Hepatic stellate cell (primary cell): ENCODE measurements at regions not wholly inside any gene's neighbourhood (a gene's known extent, or its start where the extent isn't known, plus 50 kb on each side); places are given as distances from the start of the nearest gene placed in this dataset.
"Not testable (repeated sequence)": the region's sequence is repeated elsewhere in the genome, so short reads cannot be mapped to it uniquely, and the experiment has no call there.

Source experiments
- DNase-seq: peaks from one replicate; pipeline ENCODE4 v3.0.0; 2011; ENCODE audit warnings: low spot score

- not testable (repeated sequence) for DNase-seq
Observed at GRCh38 chr15:24509714-24510113, 165.9 kb upstream of the NPAP1 start.

- not testable (repeated sequence) for DNase-seq
Observed at GRCh38 chr15:24511598-24511997, 164.0 kb upstream of the NPAP1 start.

- DNase-seq, result not testable (repeated sequence)
Observed at GRCh38 chr15:24518772-24519171, 156.8 kb upstream of the NPAP1 start.

GRCh38 chr15:24531235-24531634 lies 144.3 kb upstream of the NPAP1 start:
- DNase-seq, result not testable (repeated sequence)

GRCh38 chr15:24534032-24534431 lies 141.5 kb upstream of the NPAP1 start:
- DNase-seq, result not testable (repeated sequence)

- DNase-seq, result not testable (repeated sequence)
Observed at GRCh38 chr15:24557281-24557680, 118.3 kb upstream of the NPAP1 start.

- DNase-seq, result no peak
Observed at GRCh38 chr15:24607636-24608035, 67.9 kb upstream of the NPAP1 start.

- no peak for DNase-seq
Observed at GRCh38 chr15:24617646-24618045, 57.9 kb upstream of the NPAP1 start.

- no peak for DNase-seq
Observed at GRCh38 chr15:24621630-24622215, 53.9 kb upstream of the NPAP1 start.
